HUES48 (cell line): ENCODE measurements at regions not wholly inside any gene's neighbourhood (a gene's known extent, or its start where the extent isn't known, plus 50 kb on each side); places are given as distances from the start of the nearest gene placed in this dataset.

Experiments
- H3K27ac ChIP-seq: one replicate; pipeline ENCODE4 v1.7.0; 2013; ENCODE audit warnings: low read depth, low read length, inconsistent platforms
- H3K27me3 ChIP-seq: 2 replicates; pipeline ENCODE4 v1.6.1; 2013; ENCODE audit warnings: mild to moderate bottlenecking, low read length; ENCODE audit not compliant: control insufficient read depth, insufficient read depth
- H3K36me3 ChIP-seq: 2 replicates; pipeline ENCODE4 v1.6.1; 2013; ENCODE audit warnings: low read length; ENCODE audit not compliant: control insufficient read depth, insufficient read depth
- H3K4me1 ChIP-seq: 2 replicates; pipeline ENCODE4 v1.6.1; 2013; ENCODE audit warnings: mild to moderate bottlenecking, low read length; ENCODE audit not compliant: control insufficient read depth, insufficient read depth
- H3K4me3 ChIP-seq: 2 replicates; pipeline ENCODE4 v1.5.1; 2013; ENCODE audit warnings: mild to moderate bottlenecking, low read depth, low read length
- H3K9ac ChIP-seq: 2 replicates; pipeline ENCODE4 v1.6.1; 2013; ENCODE audit warnings: mild to moderate bottlenecking, low read depth, low read length, moderate library complexity
- H3K9me3 ChIP-seq: 2 replicates; pipeline ENCODE4 v1.6.1; 2013; ENCODE audit warnings: low read length; ENCODE audit not compliant: control insufficient read depth, insufficient read depth

GRCh38 chr10:10816447-10816846, 201.2 kb upstream of the CELF2 start:
- H3K9ac ChIP-seq = no peak overlapping the region

DNA sequence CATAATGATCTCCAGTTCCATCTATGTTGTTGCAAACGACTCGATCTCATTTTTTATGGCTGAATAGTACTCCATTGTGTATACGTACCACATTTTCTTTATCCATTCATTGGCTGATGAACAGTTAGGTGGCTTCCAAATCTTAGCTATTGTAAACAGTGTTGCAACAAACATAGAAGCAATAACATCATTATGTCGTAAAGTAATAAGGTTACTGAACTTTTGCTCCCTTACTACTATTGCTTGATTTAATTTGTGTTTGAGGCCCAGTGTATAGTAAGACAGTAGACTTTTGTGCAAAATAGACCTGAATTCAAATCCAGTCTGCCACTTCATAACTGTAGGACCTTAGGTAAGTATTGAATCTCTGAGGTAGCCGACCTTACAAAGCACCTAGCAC, 200.1 kb upstream of the CELF2 start:
- no peaks in the 10 kb centered on the region for H3K36me3 ChIP-seq
- H3K9ac ChIP-seq = no peak overlapping the region
- H3K4me1 ChIP-seq = no peaks in the 10 kb centered on the region
- no peaks in the 10 kb centered on the region for H3K27me3 ChIP-seq
- no peaks in the 10 kb centered on the region for H3K9me3 ChIP-seq
- no peak overlapping the region for H3K4me3 ChIP-seq
- H3K27ac ChIP-seq = no peak overlapping the region

More at GRCh38 chr10:10816447-10816846, 201.2 kb upstream of the CELF2 start:
- Histone ChIP-seq H3K36me3 (no peaks in the 10 kb centered on the region), H3K27me3 (no peaks in the 10 kb centered on the region), H3K9me3 (no peaks in the 10 kb centered on the region), H3K27ac (no peak overlapping the region), H3K4me1 (no peaks in the 10 kb centered on the region), H3K4me3 (no peak overlapping the region)

DNA sequence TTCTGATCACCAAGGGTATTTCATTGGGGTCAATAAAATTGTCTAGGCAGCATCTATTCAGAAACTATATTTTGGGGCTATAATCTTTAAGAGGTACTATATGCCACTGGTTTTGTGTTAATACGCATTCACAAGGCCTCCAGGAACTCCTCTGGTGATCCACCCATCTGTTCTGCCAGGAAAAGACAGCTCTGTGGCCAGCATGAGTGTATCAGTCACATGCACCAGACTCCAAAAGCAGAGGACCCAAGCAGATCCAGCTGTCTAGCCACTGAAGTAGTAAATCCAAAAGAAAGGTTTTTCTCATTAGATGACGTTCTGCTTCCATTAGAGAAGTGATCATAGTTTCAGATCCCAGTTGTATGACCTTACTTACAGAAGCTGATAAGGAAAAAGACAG, 199.6 kb upstream of the CELF2 start:
- Histone ChIP-seq H3K4me1 (no peaks in the 10 kb centered on the region), H3K27me3 (no peaks in the 10 kb centered on the region), H3K36me3 (no peaks in the 10 kb centered on the region), H3K9me3 (no peaks in the 10 kb centered on the region), H3K9ac (no peak overlapping the region), H3K27ac (no peak overlapping the region), H3K4me3 (no peak overlapping the region)

DNA sequence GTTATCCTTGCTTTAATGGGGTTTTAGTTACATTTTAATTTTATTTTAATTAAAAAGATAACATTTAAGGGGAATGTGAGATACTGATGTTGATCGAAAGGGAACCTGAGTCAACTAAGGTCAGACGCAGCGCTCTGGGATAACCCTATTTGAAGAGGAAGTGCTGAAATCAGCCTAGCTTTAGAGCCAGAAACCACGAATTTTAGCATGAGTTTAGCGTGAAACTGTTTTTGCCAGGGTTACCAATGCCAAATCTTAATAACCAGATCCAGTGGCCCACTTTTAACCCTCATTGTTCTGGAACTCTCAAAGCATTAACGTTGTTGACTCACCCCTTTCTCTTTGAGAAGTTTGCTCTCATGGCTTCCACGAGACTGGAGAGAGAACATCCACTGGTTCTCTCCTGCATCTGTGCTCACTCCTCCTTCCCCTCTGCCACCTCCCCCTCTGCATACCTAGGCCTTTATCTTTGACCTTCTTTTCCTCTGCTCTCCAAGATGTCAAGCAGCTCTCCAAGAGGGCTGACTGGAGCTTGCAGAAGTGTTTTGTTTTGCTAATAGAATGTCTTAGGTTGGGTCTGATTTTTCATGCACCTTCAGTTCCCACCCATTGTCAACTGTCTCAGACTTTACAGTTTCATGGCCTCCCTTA, 198.3 kb upstream of the CELF2 start:
- H3K27me3 ChIP-seq = no peaks in the 10 kb centered on the region
- no peak overlapping the region for H3K27ac ChIP-seq
- no peaks in the 10 kb centered on the region for H3K36me3 ChIP-seq
- H3K9me3 ChIP-seq = no peaks in the 10 kb centered on the region
- no peak overlapping the region for H3K9ac ChIP-seq
- H3K4me3 ChIP-seq = no peak overlapping the region
- H3K4me1 ChIP-seq = no peaks in the 10 kb centered on the region

DNA sequence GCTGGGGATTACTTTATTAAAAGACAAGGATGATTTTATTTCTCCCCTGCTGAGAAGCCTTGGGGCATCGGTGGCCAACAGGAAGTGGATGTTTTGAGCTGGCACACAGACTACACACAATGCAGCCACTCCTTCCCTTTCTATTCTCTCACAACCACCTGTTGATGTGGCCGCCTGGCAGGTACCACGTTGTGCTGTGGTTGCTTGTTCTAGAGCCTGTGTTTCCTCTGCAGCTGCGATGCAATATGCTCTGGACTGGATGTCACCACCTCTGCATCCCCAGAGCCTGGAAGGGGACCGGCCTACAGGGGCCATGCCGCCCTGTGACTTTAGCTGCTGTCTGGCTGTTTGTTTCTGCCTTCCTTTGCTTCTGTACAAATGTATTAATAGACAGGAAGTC, 195.7 kb upstream of the CELF2 start:
- Histone ChIP-seq H3K4me3 (no peak overlapping the region), H3K9ac (no peak overlapping the region), H3K4me1 (no peaks in the 10 kb centered on the region), H3K9me3 (no peaks in the 10 kb centered on the region), H3K36me3 (no peaks in the 10 kb centered on the region), H3K27ac (no peak overlapping the region), H3K27me3 (no peaks in the 10 kb centered on the region)

- H3K9ac ChIP-seq = no peak overlapping the region
- no peak overlapping the region for H3K4me3 ChIP-seq
- H3K27me3 ChIP-seq = no peaks in the 10 kb centered on the region
- H3K9me3 ChIP-seq = no peaks in the 10 kb centered on the region
- no peaks in the 10 kb centered on the region for H3K4me1 ChIP-seq
- H3K27ac ChIP-seq = no peak overlapping the region
- no peaks in the 10 kb centered on the region for H3K36me3 ChIP-seq
Observed at GRCh38 chr10:10824591-10825148, 193.0 kb upstream of the CELF2 start.

DNA sequence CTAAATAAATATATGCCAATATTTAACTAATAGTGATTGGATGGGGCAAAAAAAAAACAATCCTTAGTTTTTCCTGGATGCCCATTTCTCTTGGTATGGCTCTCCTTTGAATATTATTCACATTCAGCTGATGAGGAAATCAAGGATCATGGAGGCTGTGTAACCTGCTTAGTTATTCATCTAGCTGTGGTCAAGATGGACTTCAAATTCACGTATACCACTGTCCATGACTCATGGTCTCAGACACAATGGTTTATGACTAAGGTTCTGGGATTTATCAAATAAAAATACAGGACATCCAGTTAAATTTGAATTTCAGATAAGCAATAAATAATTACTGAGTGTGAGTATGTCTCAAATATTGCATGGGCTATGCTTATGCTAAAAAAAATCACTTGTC, 191.5 kb upstream of the CELF2 start:
- Histone ChIP-seq H3K9ac (no peak overlapping the region), H3K36me3 (no peaks in the 10 kb centered on the region), H3K9me3 (no peaks in the 10 kb centered on the region), H3K4me1 (no peaks in the 10 kb centered on the region), H3K27me3 (no peaks in the 10 kb centered on the region), H3K27ac (no peak overlapping the region), H3K4me3 (no peak overlapping the region)

- Histone ChIP-seq H3K27me3 (no peaks in the 10 kb centered on the region), H3K4me3 (no peak overlapping the region), H3K36me3 (no peaks in the 10 kb centered on the region), H3K27ac (no peak overlapping the region), H3K9ac (no peak overlapping the region), H3K4me1 (no peaks in the 10 kb centered on the region), H3K9me3 (no peaks in the 10 kb centered on the region)
Observed at GRCh38 chr10:10828623-10829022, 189.0 kb upstream of the CELF2 start.

- Histone ChIP-seq H3K9me3 (no peaks in the 10 kb centered on the region), H3K27ac (no peak overlapping the region), H3K9ac (no peak overlapping the region), H3K36me3 (no peaks in the 10 kb centered on the region), H3K4me3 (no peak overlapping the region), H3K27me3 (no peaks in the 10 kb centered on the region), H3K4me1 (no peaks in the 10 kb centered on the region)
Observed at GRCh38 chr10:10829576-10829975, 188.1 kb upstream of the CELF2 start.

DNA sequence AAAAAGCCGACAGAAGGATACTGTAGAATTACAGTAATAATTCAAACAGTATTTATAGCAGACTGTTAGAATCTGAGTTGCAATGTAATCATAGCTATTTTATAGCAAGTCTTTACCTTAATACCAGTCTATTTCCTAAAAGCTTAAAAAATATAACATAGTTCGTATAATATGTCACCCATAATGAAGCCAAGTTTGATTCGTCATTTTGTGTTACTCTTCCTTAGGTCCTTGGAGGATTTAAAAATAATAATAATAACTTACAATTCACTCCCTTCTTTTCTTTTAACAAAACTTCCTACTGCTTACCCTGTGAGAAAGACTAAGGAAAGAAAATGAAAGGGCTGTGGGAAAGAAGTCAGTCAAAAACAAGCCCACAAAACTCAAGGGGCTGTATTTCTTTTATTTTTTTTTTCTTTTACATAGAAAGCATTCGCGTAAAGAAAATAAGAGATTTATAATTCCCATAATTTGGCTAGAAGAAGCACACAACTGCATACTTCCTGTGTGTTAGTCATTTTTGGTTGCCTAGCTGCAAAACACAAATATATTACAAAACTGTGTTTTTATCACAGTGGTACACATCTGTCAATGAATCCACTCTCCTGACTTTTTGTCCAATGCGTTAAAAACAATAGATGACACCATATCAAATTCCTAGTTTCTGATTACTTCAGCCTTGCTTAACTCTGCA, 187.2 kb upstream of the CELF2 start:
- Histone ChIP-seq H3K27ac (peak overlapping the region; percentile 18), H3K9me3 (no peaks in the 10 kb centered on the region), H3K36me3 (no peaks in the 10 kb centered on the region), H3K9ac (no peak overlapping the region), H3K4me1 (no peaks in the 10 kb centered on the region), H3K4me3 (no peak overlapping the region), H3K27me3 (no peaks in the 10 kb centered on the region)

- H3K9ac ChIP-seq = no peak overlapping the region
- no peaks in the 10 kb centered on the region for H3K9me3 ChIP-seq
- H3K4me3 ChIP-seq = no peak overlapping the region
- no peaks in the 10 kb centered on the region for H3K4me1 ChIP-seq
- no peaks in the 10 kb centered on the region for H3K27me3 ChIP-seq
- peak overlapping the region; percentile 18 for H3K27ac ChIP-seq
- no peaks in the 10 kb centered on the region for H3K36me3 ChIP-seq
Observed at GRCh38 chr10:10831085-10831484, 186.6 kb upstream of the CELF2 start.
